ENCODE measurements at regions not wholly inside any gene's neighbourhood (a gene's known extent, or its start where the extent isn't known, plus 50 kb on each side); places are given as distances from the start of the nearest gene placed in this dataset.

DNA sequence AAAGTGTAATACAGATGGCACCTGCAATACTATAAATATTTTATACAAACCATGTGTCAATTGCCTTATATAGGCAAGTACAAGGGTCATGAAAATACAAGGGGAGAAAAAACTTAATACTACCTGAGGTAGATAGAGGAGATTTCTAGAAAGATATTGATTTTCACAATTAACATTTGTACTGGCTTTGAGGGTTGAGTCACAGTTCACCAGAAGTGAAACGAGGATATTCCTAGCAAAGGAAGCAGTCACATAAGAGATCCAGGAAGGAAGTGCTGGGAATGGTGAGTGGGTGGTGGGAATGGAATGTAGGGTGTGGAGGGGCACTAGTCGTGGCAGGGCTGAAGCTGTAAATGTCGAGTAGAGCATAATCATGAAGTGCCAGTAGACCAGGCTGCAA lies 108.7 kb downstream of the P2RY1 start:
- no peaks in the 10 kb centered on the region for H3K4me1 ChIP-seq (ENCODE audit: insufficient read depth, low read length)
- H3K27ac ChIP-seq (ENCODE audit: low read depth, low read length) = no peak overlapping the region
- H4K20me1 ChIP-seq (ENCODE audit: insufficient read depth, low read length) = no peaks in the 10 kb centered on the region
- no peaks in the 10 kb centered on the region for H3K9me3 ChIP-seq (ENCODE audit: low read depth, low read length)
- H3K79me2 ChIP-seq (ENCODE audit: insufficient read depth, low read length) = no peaks in the 10 kb centered on the region
- no peaks in the 10 kb centered on the region for H3K27me3 ChIP-seq (ENCODE audit: insufficient read depth, low read length)
- DNase-seq (ENCODE audit: insufficient read length, low spot score, missing footprints) = no peak
- H3K4me2 ChIP-seq (ENCODE audit: insufficient read depth, low read length) = no peak overlapping the region
- no peak overlapping the region for H3K4me3 ChIP-seq (ENCODE audit: insufficient read depth, low read length)
- H3K36me3 ChIP-seq (ENCODE audit: insufficient read depth, low read length) = no peaks in the 10 kb centered on the region
- H2AFZ ChIP-seq (ENCODE audit: low read length) = peak overlapping the region; percentile 15
- TF ChIP-seq CTCF (IDR thresholded peaks at IDR 0.05; ENCODE audit: extremely low read depth, low read depth, low read length) = no peak

- Histone ChIP-seq H4K20me1 (ENCODE audit: insufficient read depth, low read length) (no peaks in the 10 kb centered on the region), H3K9me3 (ENCODE audit: low read depth, low read length) (no peaks in the 10 kb centered on the region), H3K4me2 (ENCODE audit: insufficient read depth, low read length) (no peak overlapping the region)
These were observed 109.7 kb downstream of the P2RY1 start for GRCh38 chr3:152944671-152945070.

GRCh38 chr3:152945556-152945955 lies 110.6 kb downstream of the P2RY1 start:
- Histone ChIP-seq H3K4me3 (ENCODE audit: insufficient read depth, low read length) (no peak overlapping the region), H3K4me1 (ENCODE audit: insufficient read depth, low read length) (no peaks in the 10 kb centered on the region), H3K27ac (ENCODE audit: low read depth, low read length) (no peak overlapping the region), H3K27me3 (ENCODE audit: insufficient read depth, low read length) (no peaks in the 10 kb centered on the region), H3K9me3 (ENCODE audit: low read depth, low read length) (no peaks in the 10 kb centered on the region), H3K36me3 (ENCODE audit: insufficient read depth, low read length) (no peaks in the 10 kb centered on the region), H3K79me2 (ENCODE audit: insufficient read depth, low read length) (no peaks in the 10 kb centered on the region), H2AFZ (ENCODE audit: low read length) (no peak overlapping the region), H3K4me2 (ENCODE audit: insufficient read depth, low read length) (no peak overlapping the region), H4K20me1 (ENCODE audit: insufficient read depth, low read length) (no peaks in the 10 kb centered on the region)
- no peak for DNase-seq (ENCODE audit: insufficient read length, low spot score, missing footprints)
- TF ChIP-seq CTCF (IDR thresholded peaks at IDR 0.05; ENCODE audit: extremely low read depth, low read depth, low read length) = no peak

More at GRCh38 chr3:152944671-152945070, 109.7 kb downstream of the P2RY1 start:
- no peaks in the 10 kb centered on the region for H3K4me1 ChIP-seq (ENCODE audit: insufficient read depth, low read length)
- no peak for TF ChIP-seq CTCF (IDR thresholded peaks at IDR 0.05; ENCODE audit: extremely low read depth, low read depth, low read length)
- H2AFZ ChIP-seq (ENCODE audit: low read length) = no peak overlapping the region
- no peak overlapping the region for H3K4me3 ChIP-seq (ENCODE audit: insufficient read depth, low read length)
- DNase-seq (ENCODE audit: insufficient read length, low spot score, missing footprints) = no peak
- H3K27ac ChIP-seq (ENCODE audit: low read depth, low read length) = no peak overlapping the region
- H3K79me2 ChIP-seq (ENCODE audit: insufficient read depth, low read length) = no peaks in the 10 kb centered on the region
- H3K36me3 ChIP-seq (ENCODE audit: insufficient read depth, low read length) = no peaks in the 10 kb centered on the region
- no peaks in the 10 kb centered on the region for H3K27me3 ChIP-seq (ENCODE audit: insufficient read depth, low read length)

DNA sequence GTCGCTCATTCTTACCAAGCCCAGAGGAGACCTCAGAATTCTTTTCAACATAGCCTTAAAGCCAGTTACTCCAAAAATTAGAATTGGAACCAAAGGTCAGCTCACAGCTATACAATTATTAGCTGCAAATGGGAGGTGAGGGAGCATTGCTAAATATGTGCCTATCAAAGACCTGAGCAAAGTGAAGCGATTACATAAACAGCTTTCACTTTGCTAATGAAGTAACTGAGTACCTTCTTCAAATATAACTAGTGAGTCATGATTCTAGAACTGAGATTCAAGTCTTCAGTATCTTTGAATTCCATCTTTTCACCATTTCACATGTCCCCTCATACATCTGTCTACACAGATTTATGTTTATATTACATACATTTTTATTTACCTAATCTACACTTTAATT lies 122.6 kb downstream of the P2RY1 start:
- DNase-seq (ENCODE audit: insufficient read length, low spot score, missing footprints) = peak; percentile 5
- Histone ChIP-seq H3K4me2 (ENCODE audit: insufficient read depth, low read length) (no peak overlapping the region), H2AFZ (ENCODE audit: low read length) (no peak overlapping the region), H3K36me3 (ENCODE audit: insufficient read depth, low read length) (no peaks in the 10 kb centered on the region), H3K4me1 (ENCODE audit: insufficient read depth, low read length) (no peaks in the 10 kb centered on the region), H3K27me3 (ENCODE audit: insufficient read depth, low read length) (no peaks in the 10 kb centered on the region), H3K4me3 (ENCODE audit: insufficient read depth, low read length) (no peak overlapping the region), H3K9me3 (ENCODE audit: low read depth, low read length) (no peaks in the 10 kb centered on the region), H4K20me1 (ENCODE audit: insufficient read depth, low read length) (no peaks in the 10 kb centered on the region), H3K27ac (ENCODE audit: low read depth, low read length) (no peak overlapping the region), H3K79me2 (ENCODE audit: insufficient read depth, low read length) (no peaks in the 10 kb centered on the region)
- no peak for TF ChIP-seq CTCF (IDR thresholded peaks at IDR 0.05; ENCODE audit: extremely low read depth, low read depth, low read length)
